Skeletal muscle cell (primary cell): ENCODE measurements at regions not wholly inside any gene's neighbourhood (a gene's known extent, or its start where the extent isn't known, plus 50 kb on each side); places are given as distances from the start of the nearest gene placed in this dataset.
A peak's percentile ranks its signal among the peaks of the same experiment; 100 is the strongest.
"Not testable (repeated sequence)": the region's sequence is repeated elsewhere in the genome, so short reads cannot be mapped to it uniquely, and the experiment has no call there.

Experiments
- DNase-seq: peaks from one replicate; pipeline ENCODE4 v3.0.0-alpha.2; 2010; ENCODE audit warnings: low read depth
- H3K4me3 ChIP-seq: 2 replicates; pipeline ENCODE4 v1.5.1; 2011; ENCODE audit warnings: low read depth, mild to moderate bottlenecking, control low read depth, low read length, moderate library complexity

DNA sequence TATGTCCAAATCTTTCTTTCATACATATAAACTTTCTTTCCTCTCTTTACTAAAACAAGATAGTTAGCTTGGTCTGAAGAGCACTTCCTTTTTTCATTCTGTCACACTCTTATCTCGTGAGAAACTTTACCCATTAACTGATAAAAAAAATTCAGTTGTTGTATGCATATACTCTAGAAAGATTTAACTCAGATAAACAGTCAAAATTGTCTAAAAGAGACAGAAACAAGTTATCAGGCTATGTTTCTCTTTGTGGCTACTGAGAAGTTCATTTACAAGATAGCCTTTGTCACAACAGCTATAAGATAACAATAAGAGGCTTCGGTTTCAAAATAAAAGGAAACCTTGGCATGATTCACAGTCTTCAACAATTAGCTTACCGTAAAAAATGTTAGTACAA is 235.7 kb upstream of the ATP10A start:
- no peak overlapping the region for H3K4me3 ChIP-seq
- no peak for DNase-seq

DNA sequence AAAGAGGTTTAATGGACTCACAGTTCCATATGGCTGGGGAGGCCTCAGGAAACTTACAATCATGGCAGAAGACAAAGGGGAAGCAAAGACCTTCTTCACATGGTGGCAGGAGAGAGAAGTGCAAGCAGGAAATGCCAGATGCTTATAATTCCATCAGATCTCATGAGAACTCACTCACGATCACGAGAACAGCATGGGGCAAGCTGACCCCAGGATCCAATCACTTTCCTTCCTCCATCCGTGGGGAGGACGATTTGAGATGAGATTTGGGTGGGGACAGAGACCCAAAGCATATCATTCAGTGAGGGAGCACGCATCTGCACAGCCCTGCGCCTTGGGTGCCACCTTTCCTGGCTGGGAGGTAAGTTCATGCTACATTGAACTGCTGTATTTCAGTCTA is 234.1 kb upstream of the ATP10A start:
- DNase-seq, result no peak
- no peak overlapping the region for H3K4me3 ChIP-seq

- no peak for DNase-seq
- H3K4me3 ChIP-seq, result no peak overlapping the region
These were observed 233.5 kb upstream of the ATP10A start for GRCh38 chr15:26096581-26096980.

DNA sequence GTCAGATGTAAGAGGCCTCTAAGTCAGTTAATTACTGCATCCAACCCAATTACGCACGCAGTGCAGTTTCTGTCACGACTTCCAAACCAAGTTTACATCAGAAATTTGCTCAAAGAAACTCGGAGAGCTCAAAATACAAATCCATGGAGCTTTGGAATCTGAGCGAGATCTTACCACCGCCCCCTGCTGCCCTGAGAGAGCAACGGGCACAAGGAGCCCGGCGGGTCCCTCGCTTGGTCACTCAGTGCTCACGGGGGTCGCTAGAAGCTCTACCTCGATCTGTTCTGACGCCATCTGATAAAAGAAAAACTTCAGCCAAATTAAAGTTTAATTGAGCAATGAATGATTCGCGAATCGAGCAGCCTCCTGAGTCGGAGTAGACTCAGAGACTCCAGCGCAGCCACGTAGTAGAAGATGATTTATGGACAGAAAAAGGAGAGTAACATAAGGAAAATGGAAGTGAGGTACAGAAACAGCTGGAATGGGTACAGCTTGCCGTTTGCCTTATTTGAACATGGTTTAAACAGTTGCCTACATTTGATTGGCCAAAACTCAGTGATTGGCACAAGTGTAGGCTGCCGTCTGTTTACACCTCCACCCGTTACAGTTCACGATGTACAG is 232.7 kb upstream of the ATP10A start:
- DNase-seq, result no peak
- no peak overlapping the region for H3K4me3 ChIP-seq

GRCh38 chr15:26091184-26091583 is 228.1 kb upstream of the ATP10A start:
- H3K4me3 ChIP-seq, result no peak overlapping the region
- DNase-seq, result no peak

GRCh38 chr15:26087881-26088280 is 224.8 kb upstream of the ATP10A start:
- DNase-seq, result no peak
- no peak overlapping the region for H3K4me3 ChIP-seq

GRCh38 chr15:26087395-26087794 is 224.3 kb upstream of the ATP10A start:
- H3K4me3 ChIP-seq, result no peak overlapping the region
- no peak for DNase-seq

DNA sequence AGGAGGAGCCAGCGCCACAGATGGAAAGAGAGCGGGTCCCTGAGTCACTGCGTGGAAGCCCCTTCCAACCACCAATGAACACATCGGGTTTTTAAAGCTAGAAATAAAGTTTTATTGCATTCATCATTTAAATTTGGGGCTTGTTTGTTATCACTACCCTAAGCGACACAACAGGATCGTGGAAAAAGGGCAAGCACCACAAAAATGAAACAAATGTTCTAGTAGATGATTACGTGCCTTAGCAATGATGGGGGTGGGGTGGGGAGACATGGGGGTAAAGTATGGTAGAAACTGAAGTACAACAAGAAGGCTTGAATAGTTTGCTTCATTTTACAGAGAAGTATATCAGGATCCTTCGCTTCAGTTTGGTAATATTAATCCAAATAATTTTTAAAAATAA is 221.6 kb upstream of the ATP10A start:
- no peak overlapping the region for H3K4me3 ChIP-seq
- DNase-seq, result no peak

DNA sequence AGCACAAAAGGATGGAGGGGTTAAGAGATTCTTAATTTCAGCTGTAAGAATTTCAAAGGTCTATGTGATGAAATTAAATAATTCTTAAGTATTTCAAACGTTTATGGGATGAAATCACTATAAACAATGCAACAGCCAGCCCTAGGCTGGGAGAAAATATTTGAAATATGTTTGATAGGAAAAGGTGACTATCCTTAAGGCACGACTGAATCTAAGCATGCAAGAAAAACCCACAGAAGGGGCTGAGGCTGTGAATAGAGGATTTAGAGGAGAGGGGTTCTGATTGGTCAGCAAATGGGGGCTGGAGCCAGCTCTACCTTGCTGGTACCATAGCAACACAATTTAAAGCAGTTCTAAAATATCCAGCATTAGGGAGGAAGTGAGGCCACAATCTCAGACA is 220.8 kb upstream of the ATP10A start:
- no peak overlapping the region for H3K4me3 ChIP-seq
- DNase-seq, result no peak

GRCh38 chr15:26083457-26083856 is 220.3 kb upstream of the ATP10A start:
- no peak for DNase-seq
- H3K4me3 ChIP-seq, result no peak overlapping the region

- peak overlapping the region; percentile 65 for H3K4me3 ChIP-seq
- DNase-seq, result peak; percentile 84
These were observed 219.3 kb upstream of the ATP10A start for GRCh38 chr15:26082221-26083109.

DNA sequence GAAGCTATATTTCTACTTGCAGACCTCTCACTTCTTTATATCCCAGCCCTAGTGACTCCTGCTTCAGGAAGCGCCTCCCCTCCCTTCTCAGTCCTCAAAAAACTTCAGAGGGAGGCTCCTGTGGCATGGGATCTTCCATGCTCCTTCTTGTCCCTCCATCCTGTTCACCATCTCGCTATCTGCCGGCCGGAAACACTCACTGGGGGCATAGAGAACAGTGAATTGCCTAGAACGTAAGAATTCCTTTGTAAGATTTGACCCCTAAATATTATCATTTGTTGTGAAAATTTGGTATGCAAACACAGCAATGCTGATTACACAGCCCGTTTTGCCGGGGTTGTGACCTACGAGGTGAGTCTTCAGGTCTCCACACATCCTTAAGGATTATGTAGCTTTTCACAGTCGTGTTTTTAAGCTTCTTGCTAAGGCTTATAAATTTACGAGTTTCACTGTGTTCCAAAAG is 218.7 kb upstream of the ATP10A start:
- no peak overlapping the region for H3K4me3 ChIP-seq
- no peak for DNase-seq

GRCh38 chr15:26075770-26076169 is 212.6 kb upstream of the ATP10A start:
- DNase-seq, result no peak
- no peak overlapping the region for H3K4me3 ChIP-seq

DNA sequence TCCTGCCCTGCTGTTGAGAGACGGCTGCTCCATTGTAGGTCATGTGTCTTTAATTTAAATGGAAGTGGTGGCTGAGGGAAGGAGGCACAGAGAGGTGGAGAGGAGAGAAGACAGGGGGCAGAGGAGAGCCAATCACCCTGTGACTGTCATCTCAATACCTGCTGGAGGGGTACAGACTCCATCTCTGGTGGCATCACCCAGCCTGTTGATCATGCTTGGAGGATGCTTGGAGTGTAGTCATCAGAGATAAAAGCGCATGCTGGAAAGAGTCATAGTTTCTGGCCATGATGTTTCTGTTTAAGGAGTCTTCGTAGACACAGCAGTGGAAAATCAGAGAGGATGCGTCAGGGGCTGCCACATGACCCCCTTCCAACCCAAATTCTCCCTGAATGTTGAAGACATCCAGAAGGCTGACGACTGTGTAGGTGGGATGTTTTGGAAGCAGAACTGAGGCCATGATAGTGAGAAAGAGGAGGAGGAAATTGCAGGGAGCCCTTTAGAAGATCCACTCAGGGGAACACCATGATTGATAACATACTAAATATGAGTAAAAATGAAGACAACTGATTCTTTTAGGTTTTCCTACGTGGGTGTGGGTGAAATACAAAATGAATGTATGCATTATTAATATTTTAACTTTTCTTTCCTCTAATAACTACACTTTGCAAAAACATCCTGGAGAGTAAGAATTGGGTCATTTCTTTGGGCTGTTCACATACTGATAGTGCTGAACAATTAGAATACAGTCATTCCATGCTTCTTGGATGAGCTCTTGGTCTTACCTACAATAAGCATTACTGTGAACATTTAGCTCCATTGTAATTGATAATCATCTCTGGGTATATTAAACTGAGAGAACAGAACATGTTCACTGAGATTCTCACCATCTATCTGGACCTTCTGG is 210.6 kb upstream of the ATP10A start:
- no peak for DNase-seq
- no peak overlapping the region for H3K4me3 ChIP-seq

DNA sequence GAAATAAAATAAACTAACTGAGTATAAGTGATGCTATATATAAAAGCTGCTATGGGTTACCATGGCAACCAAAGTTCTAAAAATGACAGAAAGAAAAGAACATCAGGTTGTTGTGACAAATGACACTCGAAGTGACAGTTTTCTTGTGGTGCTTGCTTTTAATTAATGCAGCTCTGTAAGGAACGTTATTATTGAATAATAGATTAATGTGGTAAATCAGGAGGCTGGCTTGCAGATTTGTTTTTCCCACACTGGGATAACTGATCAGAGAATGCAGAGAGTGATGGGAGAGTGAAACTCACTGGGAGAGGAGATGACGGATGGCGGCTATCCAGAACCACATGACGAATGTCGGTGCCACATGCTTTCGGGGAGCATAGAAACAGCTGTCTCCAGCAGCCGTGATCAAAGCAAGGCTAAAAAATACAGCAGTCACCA is 207.0 kb upstream of the ATP10A start:
- DNase-seq, result no peak
- H3K4me3 ChIP-seq, result no peak overlapping the region

- no peak overlapping the region for H3K4me3 ChIP-seq
- no peak for DNase-seq
These were observed 206.1 kb upstream of the ATP10A start for GRCh38 chr15:26069231-26069641.

- no peak for DNase-seq
These were observed 203.8 kb upstream of the ATP10A start for GRCh38 chr15:26066896-26067295.

DNA sequence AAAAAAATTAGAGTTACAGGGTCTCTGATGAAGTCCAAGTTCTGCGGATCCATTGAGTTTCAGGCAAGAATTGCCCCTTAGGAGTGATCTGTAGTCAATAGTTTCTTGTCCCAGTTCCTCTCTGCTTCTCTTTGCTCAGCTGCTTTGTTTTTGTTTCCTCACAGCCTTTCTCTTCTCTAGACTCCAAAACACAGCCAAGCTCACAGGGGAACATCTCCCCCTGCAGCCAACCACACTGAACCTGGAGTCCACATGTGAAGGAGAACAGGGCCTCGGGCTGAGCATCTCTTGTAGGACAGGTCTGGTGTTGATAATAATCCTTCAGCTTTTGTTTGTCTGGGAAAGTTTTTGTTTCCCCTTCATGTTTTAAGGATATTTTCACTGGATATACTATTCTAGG is 202.6 kb upstream of the ATP10A start:
- no peak overlapping the region for H3K4me3 ChIP-seq
- DNase-seq, result no peak

More at GRCh38 chr15:26066896-26067295, 203.8 kb upstream of the ATP10A start:
- H3K4me3 ChIP-seq, result no peak overlapping the region

DNA sequence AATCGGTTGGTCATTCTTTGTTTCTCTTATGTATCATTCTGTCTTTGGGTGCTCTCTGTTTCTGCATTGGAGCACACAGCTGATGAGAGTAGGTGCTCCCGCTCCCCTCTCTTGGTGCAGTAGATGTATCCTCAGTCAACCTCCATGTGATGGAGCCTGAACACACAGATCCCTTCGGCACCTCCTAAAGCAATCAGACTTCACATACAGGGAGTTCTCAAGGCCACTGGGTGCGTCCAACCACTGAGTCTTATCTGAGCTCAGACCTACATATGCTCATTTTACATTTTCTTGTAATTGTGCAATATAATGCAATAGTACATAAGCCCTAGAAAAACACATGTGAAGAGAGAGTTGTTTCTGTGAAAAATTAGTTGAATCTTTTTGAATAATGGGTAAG is 198.1 kb upstream of the ATP10A start:
- no peak overlapping the region for H3K4me3 ChIP-seq
- no peak for DNase-seq

DNA sequence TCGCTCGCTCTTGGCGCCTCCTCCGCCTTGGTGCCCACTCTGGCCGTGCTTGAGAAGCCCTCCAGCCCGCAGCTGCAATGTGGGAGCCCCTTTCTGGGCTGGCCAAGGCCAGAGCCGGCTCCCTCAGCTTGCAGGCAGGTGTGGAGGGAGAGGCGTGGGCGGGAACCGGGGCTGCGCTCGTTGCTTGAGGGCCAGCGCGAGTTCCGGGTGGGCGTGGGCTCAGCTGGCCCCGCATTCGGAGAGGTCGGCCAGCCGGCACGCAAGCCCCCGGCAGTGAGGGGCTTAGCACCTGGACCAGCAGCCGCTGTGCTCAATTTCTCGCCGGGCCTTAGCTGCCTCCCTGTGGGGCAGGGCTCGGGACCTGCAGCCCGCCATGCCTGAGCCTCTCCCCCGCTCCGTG is 193.6 kb upstream of the ATP10A start:
- DNase-seq, result not testable (repeated sequence)

More for the DNA sequence above, 193.6 kb upstream of the ATP10A start:
- H3K4me3 ChIP-seq, result not testable (repeated sequence)
